SK-N-SH treated with all-trans-retinoic acid at 6 μM for 48 hours (cell line): ENCODE measurements at regions not wholly inside any gene's neighbourhood (a gene's known extent, or its start where the extent isn't known, plus 50 kb on each side); places are given as distances from the start of the nearest gene placed in this dataset.

Experiments used
- CSDC2 ChIP-seq: fragments of 250-450 bp; sonication (Bioruptor Pico); IDR thresholded peaks from 2 replicates; pipeline ENCODE4 v1.5.0; 2020; ENCODE audit warnings: mild to moderate bottlenecking, moderate library complexity
- GLIS3 ChIP-seq: fragments of 250-450 bp; sonication (Bioruptor Pico); IDR thresholded peaks from 2 replicates; pipeline ENCODE4 v1.5.0; 2020; ENCODE audit warnings: mild to moderate bottlenecking, moderate library complexity
- PATZ1 ChIP-seq: fragments of 250-450 bp; sonication (Bioruptor Pico); IDR thresholded peaks from 2 replicates; pipeline ENCODE4 v1.8.0; 2020; ENCODE audit warnings: mild to moderate bottlenecking, moderate library complexity, borderline replicate concordance
- RARB ChIP-seq: fragments of 250-450 bp; sonication (Bioruptor Pico); IDR thresholded peaks from 2 replicates; pipeline ENCODE4 v1.8.0; 2021; ENCODE audit warnings: mild to moderate bottlenecking, moderate library complexity
- SNAI2 ChIP-seq: fragments of 250-450 bp; sonication (Bioruptor Pico); IDR thresholded peaks from 2 replicates; pipeline ENCODE4 v1.5.0; 2020; ENCODE audit warnings: mild to moderate bottlenecking, moderate library complexity
- TOX ChIP-seq: fragments of 250-450 bp; sonication (Bioruptor Pico); IDR thresholded peaks from 2 replicates; pipeline ENCODE4 v1.8.0; 2021; ENCODE audit warnings: mild to moderate bottlenecking, moderate library complexity, borderline replicate concordance
- ZC3H10 ChIP-seq: fragments of 250-450 bp; sonication (Bioruptor Pico); IDR thresholded peaks from 2 replicates; pipeline ENCODE4 v1.5.1; 2021; ENCODE audit warnings: mild to moderate bottlenecking, moderate library complexity

GRCh38 chr5:56569566-56569965, 245.8 kb upstream of the MAP3K1 start:
- no peak for TF ChIP-seq GLIS3
- TF ChIP-seq PATZ1 (CRISPR knock-in tag): no peak
- TF ChIP-seq SNAI2 (CRISPR knock-in tag): no peak
- TF ChIP-seq ZC3H10: no peak
- TF ChIP-seq RARB (CRISPR knock-in tag): no peak
- TF ChIP-seq CSDC2 (CRISPR knock-in tag): no peak
- TF ChIP-seq TOX (CRISPR knock-in tag): no peak
